Stomach (tissue), 8 donors: ENCODE measurements at regions not wholly inside any gene's neighbourhood (a gene's known extent, or its start where the extent isn't known, plus 50 kb on each side); places are given as distances from the start of the nearest gene placed in this dataset.
A peak's percentile ranks its signal among the peaks of the same experiment; 100 is the strongest.

Experiments
- DNase-seq, 2 donors: peaks; one replicate each; pipeline versions ENCODE4 v3.0.0 to v3.0.0-alpha.2; 2013 to 2019
- H3K27ac ChIP-seq, 5 donors: fragments of 200-600 bp in 4 of 5; sonication (generic) in 4 of 5; one replicate each; pipeline ENCODE4 v1.5.1; 2013 to 2019; ENCODE audit warnings: mild to moderate bottlenecking in 1 of 5, moderate library complexity in 1 of 5
- H3K27me3 ChIP-seq, 3 donors: fragments of 200-600 bp; sonication (generic); one replicate each; pipeline ENCODE4 v1.5.1; 2017 to 2019; ENCODE audit warnings: mixed run types in 1 of 3
- H3K36me3 ChIP-seq, 4 donors: fragments of 200-600 bp; sonication (generic); 1 replicate in 3 of 4; 2 replicates in 1 of 4; pipeline ENCODE4 v1.5.1; 2016 to 2019
- H3K4me1 ChIP-seq, 4 donors: fragments of 200-600 bp; sonication (generic); one replicate each; pipeline ENCODE4 v1.5.1; 2016 to 2019
- H3K4me3 ChIP-seq, 4 donors: fragments of 200-600 bp; sonication (generic) in 3 of 4; one replicate each; pipeline ENCODE4 v1.5.1; 2016 to 2019; ENCODE audit warnings: mild to moderate bottlenecking in 1 of 4
- H3K9me3 ChIP-seq, 4 donors: fragments of 200-600 bp; sonication (generic); one replicate each; pipeline ENCODE4 v1.5.1; 2016 to 2019
- CTCF ChIP-seq, 7 experiments: fragments of 450-650 bp in 4 of 7; fragments of 200-600 bp in 3 of 7; sonication (generic) in 3 of 7; IDR thresholded peaks; one replicate each; pipeline ENCODE4 v1.5.1; 2016 to 2019; ENCODE audit warnings: antibody characterized with exemption in 7 of 7, control low read depth in 2 of 7, mild to moderate bottlenecking in 1 of 7
- EP300 ChIP-seq: sonication (generic); formaldehyde crosslinking; IDR thresholded peaks from one replicate; pipeline ENCODE4 v1.6.1; 2017; ENCODE audit warnings: antibody characterized with exemption
- POLR2A ChIP-seq, 4 donors: fragments of 450-650 bp; IDR thresholded peaks; one replicate each; pipeline ENCODE4 v1.6.1; 2016; ENCODE audit warnings: antibody characterized with exemption in 4 of 4, control low read depth in 2 of 4, mild to moderate bottlenecking in 1 of 4, moderate library complexity in 1 of 4
- POLR2AphosphoS5 ChIP-seq, 3 donors: sonication (generic); formaldehyde crosslinking; IDR thresholded peaks; one replicate each; pipeline ENCODE4 v1.6.1; 2016; ENCODE audit warnings: antibody characterized with exemption in 3 of 3
- WGBS, 5 donors: extraction: QIAGEN DNeasy Blood & Tissue Kit in 3 of 5; methylation state at CpG; one replicate each; pipeline versions ENCODE4 v1.1.5 to v1.1.7; 2013 to 2018; 5-methylcytosine and 5-hydroxymethylcytosine counted together
- intact Hi-C: fragments of 100-400 bp; cut with DNase I; formaldehyde crosslinking; loops from one replicate; pipeline ENCODE4 v1.15.1; 2023; ENCODE audit warnings: low total_unique reads
- donor health status: healthy with polysubstance abuse.
- donor health status: Bipolar disorder and iron deficiency.
- donor health status: healthy.

DNA sequence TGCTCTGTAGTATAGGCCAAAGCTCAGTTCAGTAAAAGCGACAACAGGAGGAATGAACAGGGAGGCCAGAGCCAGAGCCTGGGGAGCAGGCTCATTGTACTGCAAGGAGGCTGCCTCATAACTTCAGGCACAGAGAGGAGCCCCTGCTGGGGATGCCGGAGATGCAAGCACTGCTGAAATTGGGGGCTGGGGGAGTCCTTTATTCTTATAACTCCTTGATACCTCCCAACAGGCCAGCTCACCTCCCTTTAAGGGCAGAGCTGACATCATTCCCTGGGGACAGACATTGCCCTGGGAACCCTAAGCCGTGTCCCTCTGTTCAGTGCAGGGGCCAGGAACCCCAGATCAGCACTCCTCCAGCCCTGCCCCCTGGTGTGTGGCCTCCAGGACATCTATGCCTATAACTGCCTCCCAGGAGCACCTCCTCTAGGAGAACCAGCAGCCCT lies 83.8 kb upstream of the MRPS22 start:
- no peak for DNase-seq
- no peaks in the 10 kb centered on the region for H3K9me3 ChIP-seq
- TF ChIP-seq EP300 (no peak), POLR2A (IDR thresholded peaks at IDR 0.05) (no peak), POLR2AphosphoS5 (IDR thresholded peaks at IDR 0.05) (no peak), CTCF (IDR thresholded peaks at IDR 0.05) (no peak)
- no peak overlapping the region for H3K27ac ChIP-seq
- intact Hi-C loops: no loop called here
- 66 to 84% (median 75%) methylated on average over 2 to 3 of the region's 3 CpGs for WGBS, 5 donors
- H3K27me3 ChIP-seq: no peaks in the 10 kb centered on the region
- H3K4me3 ChIP-seq: no peak overlapping the region
- H3K4me1 ChIP-seq: no peaks in the 10 kb centered on the region
- H3K36me3 ChIP-seq: no peaks in the 10 kb centered on the region

DNA sequence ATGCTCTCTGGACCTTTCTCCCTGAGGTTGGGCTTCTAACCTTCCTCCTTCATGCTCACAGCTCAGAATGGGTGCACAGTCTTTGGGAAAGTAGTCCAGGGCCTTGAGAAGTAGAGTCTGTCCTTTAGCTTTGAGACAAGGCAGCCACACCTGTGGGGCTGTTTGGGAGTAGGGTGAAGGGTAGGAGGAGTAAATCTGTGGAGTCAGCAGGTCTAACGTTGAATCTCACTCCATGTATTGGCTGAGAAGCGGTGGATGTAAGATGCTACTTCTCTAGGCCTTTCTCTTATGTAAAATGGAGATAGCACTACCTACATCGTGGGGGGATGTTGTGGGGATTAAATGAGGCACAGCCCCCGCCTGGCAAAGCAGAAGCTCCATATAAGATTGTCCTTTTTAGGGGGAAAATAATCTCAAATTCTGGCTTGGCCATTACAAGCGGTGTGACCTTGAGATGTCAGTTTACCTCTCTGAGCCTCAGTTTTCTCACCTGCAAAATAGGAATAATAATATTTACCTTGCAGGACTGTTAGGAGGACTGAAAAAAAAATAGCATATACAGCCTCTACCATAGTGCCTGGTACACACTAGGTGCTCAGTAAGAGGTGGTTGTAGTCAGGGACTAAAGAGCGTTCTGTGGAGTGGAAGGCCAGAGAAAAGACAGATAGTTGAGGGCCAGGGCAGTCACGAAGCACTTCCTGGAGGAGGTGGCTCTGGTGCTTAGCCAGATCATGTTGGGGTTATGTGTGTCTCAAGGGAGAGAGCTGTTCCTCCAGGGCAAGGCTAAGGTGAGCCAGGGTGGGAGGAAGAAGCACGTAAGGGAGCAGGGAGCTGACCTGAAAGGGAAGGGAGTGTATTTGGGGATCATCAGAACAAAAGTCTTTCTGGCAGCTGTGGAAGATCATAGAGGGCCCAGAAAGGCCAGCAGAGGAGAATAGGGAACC lies 82.8 kb upstream of the MRPS22 start:
- no peaks in the 10 kb centered on the region for H3K27me3 ChIP-seq
- WGBS, 5 donors: 71 to 83% (median 80%) methylated on average over 8 of the region's 8 CpGs
- no peak overlapping the region for H3K4me3 ChIP-seq
- no peak overlapping the region for H3K27ac ChIP-seq
- no peaks in the 10 kb centered on the region for H3K4me1 ChIP-seq
- no peak for TF ChIP-seq CTCF (IDR thresholded peaks at IDR 0.05)
- TF ChIP-seq EP300: no peak
- TF ChIP-seq POLR2AphosphoS5 (IDR thresholded peaks at IDR 0.05): no peak
- TF ChIP-seq POLR2A (IDR thresholded peaks at IDR 0.05): no peak
- H3K36me3 ChIP-seq: no peaks in the 10 kb centered on the region
- no peak for DNase-seq
- intact Hi-C loops: no loop called here
- H3K9me3 ChIP-seq: no peaks in the 10 kb centered on the region

GRCh38 chr3:139261754-139262586 lies 81.8 kb upstream of the MRPS22 start:
- no peaks in the 10 kb centered on the region for H3K27me3 ChIP-seq
- no peaks in the 10 kb centered on the region for H3K36me3 ChIP-seq
- 83 to 90% (median 87%) methylated on average over 7 of the region's 7 CpGs for WGBS, 5 donors
- no peak for TF ChIP-seq POLR2AphosphoS5 (IDR thresholded peaks at IDR 0.05)
- no peak for TF ChIP-seq CTCF (IDR thresholded peaks at IDR 0.05)
- TF ChIP-seq EP300: no peak
- no peak for TF ChIP-seq POLR2A (IDR thresholded peaks at IDR 0.05)
- no peak overlapping the region for H3K4me3 ChIP-seq
- intact Hi-C loops: no loop called here
- peak in 1 of 2 donors; percentile 9 for DNase-seq
- H3K4me1 ChIP-seq: no peaks in the 10 kb centered on the region
- no peaks in the 10 kb centered on the region for H3K9me3 ChIP-seq
- no peak overlapping the region for H3K27ac ChIP-seq

DNA sequence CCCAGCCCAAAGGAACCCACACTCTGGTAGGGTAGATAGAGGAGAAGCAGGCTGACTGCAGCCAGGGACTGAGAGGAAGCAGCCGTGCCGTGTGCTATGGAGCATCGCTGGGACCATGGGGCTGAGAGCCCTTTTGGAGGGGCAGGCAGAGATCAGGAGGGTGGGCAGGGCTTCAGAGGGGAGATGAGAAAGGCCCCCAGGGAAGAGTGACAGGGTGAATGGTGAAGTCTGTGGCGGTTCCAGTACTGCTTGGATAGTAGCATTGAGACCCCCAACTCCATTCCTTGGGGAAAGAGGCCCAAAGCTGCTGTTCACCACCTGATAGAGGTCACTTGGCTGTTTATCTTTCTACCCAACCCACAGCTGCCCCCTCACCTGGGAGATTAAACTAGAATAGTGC lies 80.0 kb upstream of the MRPS22 start:
- no peaks in the 10 kb centered on the region for H3K36me3 ChIP-seq
- H3K4me3 ChIP-seq: no peak overlapping the region
- intact Hi-C loops: no loop called here

More for the DNA sequence above, 80.0 kb upstream of the MRPS22 start:
- Histone ChIP-seq H3K4me1 (no peaks in the 10 kb centered on the region), H3K27me3 (no peaks in the 10 kb centered on the region), H3K27ac (no peak overlapping the region), H3K9me3 (no peaks in the 10 kb centered on the region)
- DNase-seq: no peak
- WGBS, 5 donors: 84 to 95% (median 86%) methylated on average over 4 of the region's 4 CpGs
- TF ChIP-seq EP300 (no peak), POLR2A (IDR thresholded peaks at IDR 0.05) (no peak), POLR2AphosphoS5 (IDR thresholded peaks at IDR 0.05) (no peak), CTCF (IDR thresholded peaks at IDR 0.05) (no peak)
